H1 (cell line): ENCODE measurements at regions not wholly inside any gene's neighbourhood (a gene's known extent, or its start where the extent isn't known, plus 50 kb on each side); places are given as distances from the start of the nearest gene placed in this dataset.

Experiments used
- CTCF ChIA-PET: fragments of 300-600 bp; sonication (Branson Sonifier 250); formaldehyde crosslinking; loops from one replicate; lab custom pipeline; 2021; ENCODE audit not compliant: partially characterized antibody; lab: Charles Lee
- POLR2A ChIA-PET: fragments of 300-600 bp; sonication (Branson Sonifier 250); formaldehyde crosslinking; loops from one replicate; lab custom pipeline; 2021; ENCODE audit warnings: inconsistent platforms; ENCODE audit not compliant: partially characterized antibody; lab: Charles Lee
- DNase-seq, 2 experiments: peaks; one replicate each; pipeline versions ENCODE4 v3.0.0 to v3.0.0-alpha.2; 2010 to 2022; ENCODE audit warnings: low spot score in 2 of 2, low read depth in 1 of 2, mixed read lengths in 1 of 2
- FAIRE-seq: peaks from 2 replicates; lab custom pipeline; 2011; peaks lifted over from hg19 to GRCh38; lab: Jason Lieb, UNC
- H2AFZ ChIP-seq: 2 replicates; pipeline ENCODE4 v1.8.1; 2012; ENCODE audit warnings: low read length, inconsistent platforms
- H2AK5ac ChIP-seq: 2 replicates; pipeline ENCODE4 v1.6.1; 2013; ENCODE audit warnings: low read depth, low read length
- H2BK120ac ChIP-seq: replicated peaks from 2 replicates; pipeline ENCODE3; 2013; ENCODE audit warnings: low read depth, low read length, inconsistent platforms
- H2BK12ac ChIP-seq: 2 replicates; pipeline ENCODE4 v1.6.1; 2013; ENCODE audit warnings: low read depth, low read length
- H2BK15ac ChIP-seq: 2 replicates; pipeline ENCODE4 v1.6.1; 2013; ENCODE audit warnings: low read length
- H2BK20ac ChIP-seq: 2 replicates; pipeline ENCODE4 v1.6.1; 2013; ENCODE audit warnings: low read length
- H2BK5ac ChIP-seq: 2 replicates; pipeline ENCODE4 v1.6.1; 2013; ENCODE audit warnings: low read depth, low read length
- H3K14ac ChIP-seq: 2 replicates; pipeline ENCODE4 v1.6.1; 2013; ENCODE audit warnings: inconsistent platforms; ENCODE audit not compliant: insufficient read length
- H3K18ac ChIP-seq: 2 replicates; pipeline ENCODE4 v1.6.1; 2013; ENCODE audit warnings: low read length; ENCODE audit errors: extremely low read depth
- H3K23ac ChIP-seq: 2 replicates; pipeline ENCODE4 v1.6.1; 2013; ENCODE audit warnings: inconsistent platforms; ENCODE audit not compliant: insufficient read length
- H3K23me2 ChIP-seq: 2 replicates; pipeline ENCODE4 v1.6.1; 2013; ENCODE audit warnings: low read depth, low read length
- H3K27ac ChIP-seq: 2 replicates; pipeline ENCODE4 v1.6.1; 2011; ENCODE audit warnings: low read depth, low read length, inconsistent platforms
- H3K27me3 ChIP-seq, 4 experiments: replicated peaks in 1 of 4; 1 replicate in 1 of 4; 2 replicates in 3 of 4; pipeline versions ENCODE4 v1.6.1 to v1.8.1; 2011 to 2013; ENCODE audit warnings: low read length in 3 of 4, mild to moderate bottlenecking in 3 of 4, inconsistent platforms in 2 of 4, mixed read lengths in 2 of 4, moderate library complexity in 1 of 4; ENCODE audit not compliant: control insufficient read depth in 3 of 4, insufficient read depth in 3 of 4; ENCODE audit errors: extremely low read depth in 1 of 4
- H3K36me3 ChIP-seq, 4 experiments: 2 replicates each; pipeline versions ENCODE4 v1.6.1 to v1.8.1; 2011 to 2013; ENCODE audit warnings: mild to moderate bottlenecking in 4 of 4, low read length in 3 of 4, moderate library complexity in 2 of 4, control low read depth in 1 of 4, inconsistent platforms in 1 of 4; ENCODE audit not compliant: insufficient read depth in 4 of 4, control insufficient read depth in 2 of 4
- H3K4ac ChIP-seq: replicated peaks from 2 replicates; pipeline ENCODE3; 2013; ENCODE audit warnings: low read length, low read depth, mixed read lengths, inconsistent platforms; ENCODE audit not compliant: insufficient read length
- H3K4me1 ChIP-seq, 4 experiments: replicated peaks in 1 of 4; 1 replicate in 1 of 4; 2 replicates in 3 of 4; pipeline versions ENCODE4 v1.6.1 to v1.8.1; 2011 to 2013; ENCODE audit warnings: low read length in 3 of 4, inconsistent platforms in 2 of 4, mixed read lengths in 1 of 4; ENCODE audit not compliant: insufficient read depth in 4 of 4, control insufficient read depth in 3 of 4
- H3K4me2 ChIP-seq, 2 experiments: 2 replicates each; pipeline versions ENCODE4 v1.6.1 to v1.8.1; 2011 to 2013; ENCODE audit warnings: low read depth in 2 of 2, low read length in 2 of 2, control low read depth in 1 of 2, inconsistent platforms in 1 of 2, mild to moderate bottlenecking in 1 of 2; ENCODE audit not compliant: insufficient read depth in 1 of 2
- H3K4me3 ChIP-seq, 4 experiments: fragments of 200-600, 300-600 bp in 1 of 4; sonication (generic), shearing (Covaris generic), sonication (Bioruptor Twin) in 1 of 4; 2 replicates each; pipeline versions ENCODE4 v1.5.1 to v1.8.1; 2011 to 2016; ENCODE audit warnings: low read length in 4 of 4, low read depth in 3 of 4, control low read depth in 2 of 4, inconsistent platforms in 2 of 4, mild to moderate bottlenecking in 2 of 4, mixed read lengths in 1 of 4, moderate library complexity in 1 of 4; ENCODE audit not compliant: insufficient read depth in 2 of 4; ENCODE audit errors: extremely low read depth in 1 of 4
- H3K56ac ChIP-seq: replicated peaks from 2 replicates; pipeline ENCODE3; 2013; ENCODE audit warnings: low read depth, mild to moderate bottlenecking, mixed read lengths, low read length, inconsistent platforms; ENCODE audit not compliant: insufficient read length
- H3K79me1 ChIP-seq: 2 replicates; pipeline ENCODE4 v1.6.1; 2013; ENCODE audit warnings: low read depth, low read length, control low read depth
- H3K79me2 ChIP-seq, 2 experiments: 2 replicates each; pipeline versions ENCODE4 v1.6.1 to v1.8.1; 2012 to 2013; ENCODE audit warnings: low read length in 2 of 2, mild to moderate bottlenecking in 2 of 2, inconsistent platforms in 1 of 2; ENCODE audit not compliant: insufficient read depth in 2 of 2, control insufficient read depth in 1 of 2
- H3K9ac ChIP-seq, 4 experiments: replicated peaks in 1 of 4; 1 replicate in 1 of 4; 2 replicates in 3 of 4; pipeline versions ENCODE4 v1.6.1 to v1.8.1; 2011 to 2013; ENCODE audit warnings: low read depth in 3 of 4, low read length in 3 of 4, control low read depth in 2 of 4, mild to moderate bottlenecking in 2 of 4, moderate library complexity in 2 of 4, inconsistent platforms in 1 of 4; ENCODE audit errors: extremely low read depth in 1 of 4
- H3K9me3 ChIP-seq, 2 experiments: 2 replicates each; pipeline versions ENCODE4 v1.6.1 to v1.8.1; 2012 to 2013; ENCODE audit warnings: mild to moderate bottlenecking in 2 of 2, moderate library complexity in 2 of 2, control low read depth in 1 of 2, inconsistent platforms in 1 of 2, low read depth in 1 of 2, low read length in 1 of 2, mixed read lengths in 1 of 2; ENCODE audit not compliant: insufficient read depth in 2 of 2
- H4K20me1 ChIP-seq, 2 experiments: replicated peaks in 1 of 2; 2 replicates each; pipeline versions ENCODE3 to v1.8.1; 2011 to 2013; ENCODE audit warnings: inconsistent platforms in 2 of 2, low read length in 2 of 2, mild to moderate bottlenecking in 1 of 2; ENCODE audit not compliant: insufficient read depth in 2 of 2, control insufficient read depth in 1 of 2
- H4K5ac ChIP-seq: 2 replicates; pipeline ENCODE4 v1.6.1; 2013; ENCODE audit warnings: low read length, low read depth, mixed read lengths, inconsistent platforms; ENCODE audit not compliant: insufficient read length
- H4K8ac ChIP-seq: 2 replicates; pipeline ENCODE4 v1.8.0; 2013; ENCODE audit warnings: mild to moderate bottlenecking, moderate library complexity, low read length, inconsistent platforms; ENCODE audit not compliant: insufficient read depth; ENCODE audit errors: extremely low read depth
- H4K91ac ChIP-seq: replicated peaks from 2 replicates; pipeline ENCODE3; 2013; ENCODE audit warnings: low read length, mixed read lengths, inconsistent platforms; ENCODE audit not compliant: insufficient read length
- BRCA1 ChIP-seq: IDR thresholded peaks from 2 replicates; pipeline ENCODE4 v1.6.1; 2012; ENCODE audit warnings: low read depth, low read length, improper control_type of control experiment
- CREB1 ChIP-seq: IDR thresholded peaks from 2 replicates; pipeline ENCODE4 v1.6.1; 2012; ENCODE audit warnings: inconsistent platforms
- KDM5A ChIP-seq: fragments of 200-600 bp; IDR thresholded peaks from 2 replicates; pipeline ENCODE4 v1.7.1; 2012; ENCODE audit warnings: mild to moderate bottlenecking, low read length, inconsistent platforms, mixed read lengths
- RFX5 ChIP-seq: IDR thresholded peaks from 2 replicates; pipeline ENCODE4 v1.6.1; 2011; ENCODE audit warnings: low read depth, low read length, improper control_type of control experiment, borderline replicate concordance
- SAP30 ChIP-seq: fragments of 300-600 bp; sonication (generic); IDR thresholded peaks from 2 replicates; pipeline ENCODE4 v1.7.1; 2012; ENCODE audit warnings: low read length, moderate library complexity, mild to moderate bottlenecking, inconsistent platforms; ENCODE audit not compliant: insufficient read depth, insufficient replicate concordance
- WGBS, 2 experiments: shearing (Covaris generic) in 1 of 2; methylation state at CpG; one replicate each; pipeline versions ENCODE4 v1.1.6 to v1.1.7; 2013 to 2015; ENCODE audit warnings: low lambda C conversion rate in 2 of 2, mixed read lengths in 2 of 2, inconsistent platforms in 1 of 2, low coverage in 1 of 2, missing lambda C conversion rate in 1 of 2; ENCODE audit not compliant: insufficient replicate concordance in 2 of 2, insufficient coverage in 1 of 2, insufficient read length in 1 of 2; ENCODE audit errors: extremely low coverage in 1 of 2, missing lambda C conversion rate in 1 of 2; 5-methylcytosine and 5-hydroxymethylcytosine counted together

DNA sequence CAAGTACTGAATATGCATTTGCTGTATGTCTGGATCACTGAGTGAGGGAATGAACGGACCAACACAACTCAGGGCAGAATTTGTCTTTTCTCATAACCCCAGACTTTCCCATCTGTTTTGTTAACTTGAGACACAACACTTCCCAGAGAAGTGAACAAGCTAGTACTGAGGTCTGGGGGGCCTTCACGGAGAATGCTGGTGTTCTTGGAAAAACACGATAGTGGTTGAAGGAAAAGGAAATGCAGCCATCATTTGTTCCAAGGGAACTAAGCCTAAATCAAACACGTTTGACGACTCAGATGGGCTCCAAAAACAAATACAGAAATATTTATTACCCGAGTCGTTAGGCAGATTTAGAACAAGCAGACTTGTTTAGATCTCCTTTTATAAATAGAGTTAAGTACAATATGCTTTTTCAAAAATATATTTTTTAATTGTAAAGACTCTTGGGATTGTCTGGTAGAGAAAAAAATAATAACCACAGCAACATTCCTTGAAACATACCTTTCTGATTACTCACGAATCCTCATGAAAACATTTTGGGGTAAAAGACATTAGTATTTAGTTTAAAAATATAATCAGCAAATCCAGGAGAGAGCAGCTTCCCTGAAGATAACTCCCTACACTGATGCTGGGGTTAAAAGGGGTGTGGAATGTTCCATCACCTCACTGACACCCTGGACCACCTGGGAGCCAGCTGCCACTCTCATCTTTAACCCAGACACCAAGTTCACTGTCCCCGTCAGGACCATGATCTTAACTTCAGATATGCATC lies 427.7 kb upstream of the RUNX1 start:
- TF ChIP-seq RFX5 (no peak), KDM5A (no peak), SAP30 (no peak), BRCA1 (no peak), CREB1 (no peak)
- no peak overlapping the region for H3K23ac ChIP-seq
- H4K91ac ChIP-seq, result no peak overlapping the region
- no peak overlapping the region for H3K27ac ChIP-seq
- H3K27me3 ChIP-seq, result no peaks in the 10 kb centered on the region
- 92% methylated on average over 9 of the region's 9 CpGs; no CpG with 5 or more reads in 1 of the 2 experiments for whole genome bisulfite sequencing, 2 experiments
- no peak overlapping the region for H3K9ac ChIP-seq
- peaks cover 2 to 8% (median 3%) of the 10 kb centered on the region in 4 experiments; a peak in 6 of 7 replicates for H3K4me1 ChIP-seq
- no peak overlapping the region for H2AFZ ChIP-seq
- H3K79me1 ChIP-seq, result no peaks in the 10 kb centered on the region
- H3K9me3 ChIP-seq, result peaks cover 0 to 6% of the 10 kb centered on the region in 2 experiments; a peak in 1 of 4 replicates
- H3K4ac ChIP-seq, result no peak overlapping the region
- no peak overlapping the region for H3K4me2 ChIP-seq
- no peaks in the 10 kb centered on the region for H3K36me3 ChIP-seq
- H4K8ac ChIP-seq, result no peak overlapping the region
- no peak overlapping the region for H2BK5ac ChIP-seq
- no peak overlapping the region for H3K18ac ChIP-seq
- no peak overlapping the region for H2BK120ac ChIP-seq
- no peaks in the 10 kb centered on the region for H3K79me2 ChIP-seq
- FAIRE-seq (no peak), DNase-seq (no peak)
- no peak overlapping the region for H2AK5ac ChIP-seq
- POLR2A ChIA-PET, result no interaction called here
- no peak overlapping the region for H4K5ac ChIP-seq
- CTCF ChIA-PET, result interaction anchor here (0.9 kb wide), 1 partner anchor 9 kb away, joined by 3 read pairs; no protein-coding TSS in a partner anchor
- H3K23me2 ChIP-seq, result no peaks in the 10 kb centered on the region; the same call in 1 of the 2 replicates
- H4K20me1 ChIP-seq, result no peaks in the 10 kb centered on the region
- H3K4me3 ChIP-seq, result no peak overlapping the region
- peak overlapping the region; percentile 11; the same call in 1 of the 2 replicates for H2BK20ac ChIP-seq
- no peak overlapping the region for H3K56ac ChIP-seq
- H2BK12ac ChIP-seq, result no peak overlapping the region
- no peak overlapping the region for H2BK15ac ChIP-seq
- no peak overlapping the region for H3K14ac ChIP-seq
